GM23338 (cell line): ENCODE measurements at regions not wholly inside any gene's neighbourhood (a gene's known extent, or its start where the extent isn't known, plus 50 kb on each side); places are given as distances from the start of the nearest gene placed in this dataset.

Experiments
- ATAC-seq: fragments of 200-7000 bp; cut with Tn5 transposase; 3 replicates; pipeline ENCODE4 v1.9.1; 2020
- DNase-seq: peaks from one replicate; pipeline ENCODE4 v3.0.0-alpha.2; 2015; ENCODE audit warnings: low spot score
- H2AFZ ChIP-seq: fragments of 200-600 bp; sonication (generic); 2 replicates; pipeline ENCODE4 v1.8.0; 2016; ENCODE audit warnings: antibody characterized with exemption, mild to moderate bottlenecking, moderate library complexity
- H3F3A ChIP-seq: fragments of 200-600 bp; sonication (generic); replicated peaks from 2 replicates; pipeline ENCODE4 v1.8.0; 2017; ENCODE audit warnings: antibody characterized with exemption, mixed run types, low read depth
- H3K27ac ChIP-seq: fragments of 200-600 bp; sonication (generic); 2 replicates; pipeline ENCODE4 v1.6.1; 2016; ENCODE audit warnings: low read depth
- H3K27me3 ChIP-seq: fragments of 200-600 bp; sonication (generic); 2 replicates; pipeline ENCODE4 v1.8.0; 2016; ENCODE audit warnings: mild to moderate bottlenecking, mixed run types, moderate library complexity; ENCODE audit not compliant: insufficient read depth
- H3K36me3 ChIP-seq: fragments of 200-600 bp; sonication (generic); 2 replicates; pipeline ENCODE4 v1.8.0; 2016; ENCODE audit warnings: mild to moderate bottlenecking; ENCODE audit not compliant: insufficient read depth
- H3K4me1 ChIP-seq: fragments of 200-600 bp; sonication (generic); 2 replicates; pipeline ENCODE4 v1.8.0; 2016; ENCODE audit warnings: mild to moderate bottlenecking, moderate library complexity; ENCODE audit not compliant: insufficient read depth
- H3K4me2 ChIP-seq: fragments of 200-600 bp; sonication (generic); 2 replicates; pipeline ENCODE4 v1.7.1; 2017; ENCODE audit warnings: mixed run types
- H3K4me3 ChIP-seq: fragments of 200-600 bp; sonication (generic); 2 replicates; pipeline ENCODE4 v1.6.1; 2016; ENCODE audit warnings: mixed run types
- H3K79me2 ChIP-seq: fragments of 200-600 bp; sonication (generic); replicated peaks from 2 replicates; pipeline ENCODE4 v1.8.0; 2017; ENCODE audit warnings: mild to moderate bottlenecking; ENCODE audit not compliant: insufficient read depth
- H3K9me2 ChIP-seq: fragments of 200-600 bp; sonication (generic); 2 replicates; pipeline ENCODE4 v1.8.0; 2017; ENCODE audit not compliant: insufficient read depth
- H4K20me1 ChIP-seq: fragments of 200-600 bp; sonication (generic); replicated peaks from 2 replicates; pipeline ENCODE4 v1.8.0; 2017; ENCODE audit warnings: mild to moderate bottlenecking; ENCODE audit not compliant: insufficient read depth
- H3K27ac Mint-ChIP-seq: 2 replicates; pipeline ENCODE4 v1.8.0; 2020; ENCODE audit warnings: inconsistent platforms, mild to moderate bottlenecking, moderate library complexity, mixed read lengths
- H3K27me3 Mint-ChIP-seq: 3 replicates; pipeline ENCODE4 v1.8.0; 2022; ENCODE audit warnings: low read depth, mild to moderate bottlenecking, moderate library complexity, mixed read lengths, inconsistent platforms; ENCODE audit not compliant: insufficient read depth, poor library complexity
- H3K36me3 Mint-ChIP-seq: 3 replicates; pipeline ENCODE4 v1.8.0; 2021; ENCODE audit warnings: low read depth, mild to moderate bottlenecking, inconsistent platforms, moderate library complexity, mixed read lengths
- H3K4me1 Mint-ChIP-seq: 3 replicates; pipeline ENCODE4 v1.8.0; 2020; ENCODE audit warnings: mild to moderate bottlenecking, inconsistent platforms, mixed read lengths
- H3K4me3 Mint-ChIP-seq: 3 replicates; pipeline ENCODE4 v1.8.0; 2021; ENCODE audit warnings: moderate library complexity, mild to moderate bottlenecking, inconsistent platforms, mixed read lengths
- H3K9me3 Mint-ChIP-seq: 3 replicates; pipeline ENCODE4 v1.8.0; 2020; ENCODE audit warnings: moderate library complexity, mild to moderate bottlenecking, inconsistent platforms, mixed read lengths
- CREB1 ChIP-seq: fragments of 250-450 bp; sonication (Bioruptor Pico); IDR thresholded peaks from 2 replicates; pipeline ENCODE4 v1.5.0; 2020; ENCODE audit warnings: low read depth, mild to moderate bottlenecking, moderate library complexity
- EZH2 ChIP-seq: fragments of 200-600 bp; sonication (generic); IDR thresholded peaks from one replicate; pipeline ENCODE4 v1.8.0; 2017; ENCODE audit warnings: antibody characterized with exemption, mild to moderate bottlenecking, low read depth; ENCODE audit not compliant: unreplicated experiment
- EZH2phosphoT487 ChIP-seq: fragments of 200-600 bp; sonication (generic); IDR thresholded peaks from one replicate; pipeline ENCODE4 v1.8.1; 2018; ENCODE audit warnings: antibody characterized with exemption; ENCODE audit not compliant: unreplicated experiment
- JUNB ChIP-seq: IDR thresholded peaks from one replicate; pipeline ENCODE4 v1.6.1; 2016; ENCODE audit warnings: antibody characterized with exemption; ENCODE audit not compliant: unreplicated experiment
- POLR2AphosphoS5 ChIP-seq: IDR thresholded peaks from 2 replicates; pipeline ENCODE4 v1.6.1; 2016; ENCODE audit warnings: antibody characterized with exemption, low read depth
- STAT1 ChIP-seq: IDR thresholded peaks from one replicate; pipeline ENCODE4 v1.6.1; 2016; ENCODE audit warnings: antibody characterized with exemption; ENCODE audit not compliant: unreplicated experiment
- ZNF114 ChIP-seq: fragments of 250-450 bp; sonication (Bioruptor Pico); IDR thresholded peaks from 2 replicates; pipeline ENCODE4 v1.5.0; 2020; ENCODE audit warnings: mild to moderate bottlenecking, moderate library complexity
- TF ChIP-seq, protein P1 (sequence below), 2 experiments: fragments of 200-600 bp in 1 of 2; sonication (generic) in 1 of 2; conservative IDR thresholded peaks; 2 replicates each; pipeline versions ENCODE4 v1.5.1 to v1.6.1; 2016 to 2017; ENCODE audit warnings: antibody characterized with exemption in 2 of 2, low read depth in 2 of 2, mild to moderate bottlenecking in 2 of 2, moderate library complexity in 1 of 2
- TF ChIP-seq, protein P2 (sequence below): IDR thresholded peaks from one replicate; pipeline ENCODE4 v1.6.1; 2018; ENCODE audit warnings: antibody characterized with exemption; ENCODE audit not compliant: unreplicated experiment
- TF ChIP-seq, protein P3 (sequence below): IDR thresholded peaks from 2 replicates; pipeline ENCODE4 v1.6.1; 2016; ENCODE audit warnings: antibody characterized with exemption

DNA sequence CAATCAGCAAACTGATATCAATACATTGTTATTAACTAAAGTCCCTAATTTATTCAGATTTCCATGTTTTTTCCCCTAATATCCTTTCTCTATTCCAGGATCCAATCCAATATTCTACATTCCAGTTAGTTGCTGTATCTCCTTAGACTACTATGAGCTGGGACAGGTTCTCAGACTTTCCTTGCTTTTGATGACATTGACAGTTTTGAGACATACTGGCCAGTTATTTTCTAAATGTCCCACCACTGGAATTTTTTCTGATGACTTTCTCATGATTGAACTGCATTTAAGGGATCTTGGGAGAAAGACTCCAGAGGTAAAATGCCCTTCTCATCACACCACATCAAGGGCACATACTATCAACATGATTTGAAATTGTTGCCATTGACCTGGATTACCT is 177.1 kb upstream of the MAF start:
- no peak for TF ChIP-seq JUNB
- TF ChIP-seq EZH2phosphoT487: no peak
- TF ChIP-seq ZNF114 (CRISPR knock-in tag): no peak
- TF ChIP-seq, protein P1, sequence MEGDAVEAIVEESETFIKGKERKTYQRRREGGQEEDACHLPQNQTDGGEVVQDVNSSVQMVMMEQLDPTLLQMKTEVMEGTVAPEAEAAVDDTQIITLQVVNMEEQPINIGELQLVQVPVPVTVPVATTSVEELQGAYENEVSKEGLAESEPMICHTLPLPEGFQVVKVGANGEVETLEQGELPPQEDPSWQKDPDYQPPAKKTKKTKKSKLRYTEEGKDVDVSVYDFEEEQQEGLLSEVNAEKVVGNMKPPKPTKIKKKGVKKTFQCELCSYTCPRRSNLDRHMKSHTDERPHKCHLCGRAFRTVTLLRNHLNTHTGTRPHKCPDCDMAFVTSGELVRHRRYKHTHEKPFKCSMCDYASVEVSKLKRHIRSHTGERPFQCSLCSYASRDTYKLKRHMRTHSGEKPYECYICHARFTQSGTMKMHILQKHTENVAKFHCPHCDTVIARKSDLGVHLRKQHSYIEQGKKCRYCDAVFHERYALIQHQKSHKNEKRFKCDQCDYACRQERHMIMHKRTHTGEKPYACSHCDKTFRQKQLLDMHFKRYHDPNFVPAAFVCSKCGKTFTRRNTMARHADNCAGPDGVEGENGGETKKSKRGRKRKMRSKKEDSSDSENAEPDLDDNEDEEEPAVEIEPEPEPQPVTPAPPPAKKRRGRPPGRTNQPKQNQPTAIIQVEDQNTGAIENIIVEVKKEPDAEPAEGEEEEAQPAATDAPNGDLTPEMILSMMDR (conservative IDR thresholded peaks at IDR 0.05; ENCODE audit: low read depth in 2 of 2): no peak
- TF ChIP-seq STAT1: no peak
- TF ChIP-seq, protein P2, sequence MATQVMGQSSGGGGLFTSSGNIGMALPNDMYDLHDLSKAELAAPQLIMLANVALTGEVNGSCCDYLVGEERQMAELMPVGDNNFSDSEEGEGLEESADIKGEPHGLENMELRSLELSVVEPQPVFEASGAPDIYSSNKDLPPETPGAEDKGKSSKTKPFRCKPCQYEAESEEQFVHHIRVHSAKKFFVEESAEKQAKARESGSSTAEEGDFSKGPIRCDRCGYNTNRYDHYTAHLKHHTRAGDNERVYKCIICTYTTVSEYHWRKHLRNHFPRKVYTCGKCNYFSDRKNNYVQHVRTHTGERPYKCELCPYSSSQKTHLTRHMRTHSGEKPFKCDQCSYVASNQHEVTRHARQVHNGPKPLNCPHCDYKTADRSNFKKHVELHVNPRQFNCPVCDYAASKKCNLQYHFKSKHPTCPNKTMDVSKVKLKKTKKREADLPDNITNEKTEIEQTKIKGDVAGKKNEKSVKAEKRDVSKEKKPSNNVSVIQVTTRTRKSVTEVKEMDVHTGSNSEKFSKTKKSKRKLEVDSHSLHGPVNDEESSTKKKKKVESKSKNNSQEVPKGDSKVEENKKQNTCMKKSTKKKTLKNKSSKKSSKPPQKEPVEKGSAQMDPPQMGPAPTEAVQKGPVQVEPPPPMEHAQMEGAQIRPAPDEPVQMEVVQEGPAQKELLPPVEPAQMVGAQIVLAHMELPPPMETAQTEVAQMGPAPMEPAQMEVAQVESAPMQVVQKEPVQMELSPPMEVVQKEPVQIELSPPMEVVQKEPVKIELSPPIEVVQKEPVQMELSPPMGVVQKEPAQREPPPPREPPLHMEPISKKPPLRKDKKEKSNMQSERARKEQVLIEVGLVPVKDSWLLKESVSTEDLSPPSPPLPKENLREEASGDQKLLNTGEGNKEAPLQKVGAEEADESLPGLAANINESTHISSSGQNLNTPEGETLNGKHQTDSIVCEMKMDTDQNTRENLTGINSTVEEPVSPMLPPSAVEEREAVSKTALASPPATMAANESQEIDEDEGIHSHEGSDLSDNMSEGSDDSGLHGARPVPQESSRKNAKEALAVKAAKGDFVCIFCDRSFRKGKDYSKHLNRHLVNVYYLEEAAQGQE: no peak
- TF ChIP-seq EZH2: no peak
- no peak for TF ChIP-seq POLR2AphosphoS5
- TF ChIP-seq CREB1 (CRISPR knock-in tag): no peak
- TF ChIP-seq, protein P3, sequence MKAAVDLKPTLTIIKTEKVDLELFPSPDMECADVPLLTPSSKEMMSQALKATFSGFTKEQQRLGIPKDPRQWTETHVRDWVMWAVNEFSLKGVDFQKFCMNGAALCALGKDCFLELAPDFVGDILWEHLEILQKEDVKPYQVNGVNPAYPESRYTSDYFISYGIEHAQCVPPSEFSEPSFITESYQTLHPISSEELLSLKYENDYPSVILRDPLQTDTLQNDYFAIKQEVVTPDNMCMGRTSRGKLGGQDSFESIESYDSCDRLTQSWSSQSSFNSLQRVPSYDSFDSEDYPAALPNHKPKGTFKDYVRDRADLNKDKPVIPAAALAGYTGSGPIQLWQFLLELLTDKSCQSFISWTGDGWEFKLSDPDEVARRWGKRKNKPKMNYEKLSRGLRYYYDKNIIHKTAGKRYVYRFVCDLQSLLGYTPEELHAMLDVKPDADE: no peak
- no peaks in the 10 kb centered on the region for H3K79me2 ChIP-seq
- H3K4me2 ChIP-seq: no peak overlapping the region
- Mint-ChIP-seq H3K27ac (no peak overlapping the region), H3K27me3 (peaks cover 1% of the 10 kb centered on the region), H3K4me1 (peaks cover 9% of the 10 kb centered on the region; the same call in 2 of the 3 replicates), H3K36me3 (no peaks in the 10 kb centered on the region), H3K9me3 (no peaks in the 10 kb centered on the region), H3K4me3 (no peak overlapping the region)
- H2AFZ ChIP-seq: no peak overlapping the region
- H3K36me3 ChIP-seq: no peaks in the 10 kb centered on the region
- H3K4me3 ChIP-seq: no peak overlapping the region
- H3F3A ChIP-seq: no peaks in the 10 kb centered on the region
- ATAC-seq (no peak), DNase-seq (no peak)
- no peaks in the 10 kb centered on the region for H3K27me3 ChIP-seq
- H3K9me2 ChIP-seq: no peaks in the 10 kb centered on the region
- H3K27ac ChIP-seq: no peak overlapping the region
- no peaks in the 10 kb centered on the region for H4K20me1 ChIP-seq
- H3K4me1 ChIP-seq: peaks cover 10% of the 10 kb centered on the region
